ENCODE measurements at regions not wholly inside any gene's neighbourhood (a gene's known extent, or its start where the extent isn't known, plus 50 kb on each side); places are given as distances from the start of the nearest gene placed in this dataset.
"Not testable (repeated sequence)": the region's sequence is repeated elsewhere in the genome, so short reads cannot be mapped to it uniquely, and the experiment has no call there.

GRCh38 chrX:99248180-99248579, 1161.9 kb downstream of the PCDH19 start:
- intact Hi-C loops (cut with DNase I): no loop called here
- no peaks in the 10 kb centered on the region for H3K27me3 ChIP-seq
- H3K4me3 ChIP-seq: no peak overlapping the region
- H3K27ac ChIP-seq: no peak overlapping the region
- no peak for TF ChIP-seq POLR2A (IDR thresholded peaks at IDR 0.05)
- no peak for TF ChIP-seq EP300 (IDR thresholded peaks at IDR 0.05)
- no peak for TF ChIP-seq CTCF (IDR thresholded peaks at IDR 0.05)
- H3K4me1 ChIP-seq (ENCODE audit: insufficient read depth): no peaks in the 10 kb centered on the region
- no peaks in the 10 kb centered on the region for H3K36me3 ChIP-seq
- no peaks in the 10 kb centered on the region for H3K9me3 ChIP-seq
- DNase-seq: no peak

- WGBS, 3 donors: 60 to 77% (median 64%) methylated on average over 4 of the region's 4 CpGs
- no peak overlapping the region for H3K27ac ChIP-seq
- DNase-seq: no peak
- H3K36me3 ChIP-seq: no peaks in the 10 kb centered on the region
- H3K9me3 ChIP-seq: no peaks in the 10 kb centered on the region
- intact Hi-C loops (cut with DNase I): no loop called here
- H3K4me1 ChIP-seq (ENCODE audit: insufficient read depth): no peaks in the 10 kb centered on the region
- no peaks in the 10 kb centered on the region for H3K27me3 ChIP-seq
- no peak for TF ChIP-seq CTCF (IDR thresholded peaks at IDR 0.05)
- H3K4me3 ChIP-seq: no peak overlapping the region
Measured at GRCh38 chrX:99242001-99242400, 1168.1 kb downstream of the PCDH19 start.

GRCh38 chrX:99234384-99234783, 1175.7 kb downstream of the PCDH19 start:
- H3K36me3 ChIP-seq; H3K27ac ChIP-seq; H3K4me1 ChIP-seq (ENCODE audit: insufficient read depth); H3K4me3 ChIP-seq; H3K9me3 ChIP-seq; DNase-seq; H3K27me3 ChIP-seq; intact Hi-C loops (cut with DNase I): not testable (repeated sequence)
- WGBS, 3 donors: 78 to 87% (median 85%) methylated on average over 6 of the region's 6 CpGs

- H3K36me3 ChIP-seq: no peaks in the 10 kb centered on the region
- no peak for DNase-seq
- H3K4me3 ChIP-seq: no peak overlapping the region
- intact Hi-C loops (cut with DNase I): no loop called here
- WGBS, 3 donors: 9 to 10% (median 10%) methylated on average over 1 of the region's 1 CpG
- H3K9me3 ChIP-seq: no peaks in the 10 kb centered on the region
- no peak overlapping the region for H3K27ac ChIP-seq
- no peaks in the 10 kb centered on the region for H3K27me3 ChIP-seq
- no peaks in the 10 kb centered on the region for H3K4me1 ChIP-seq (ENCODE audit: insufficient read depth)
- TF ChIP-seq EP300 (IDR thresholded peaks at IDR 0.05) (no peak), POLR2A (IDR thresholded peaks at IDR 0.05) (no peak), CTCF (IDR thresholded peaks at IDR 0.05) (no peak)
Measured at GRCh38 chrX:99192421-99192820, 1217.7 kb downstream of the PCDH19 start.

GRCh38 chrX:99184153-99184552, 1225.9 kb downstream of the PCDH19 start:
- H3K9me3 ChIP-seq: no peaks in the 10 kb centered on the region
- 26 to 50% (median 36%) methylated on average over 1 of the region's 1 CpG for WGBS, 3 donors

More at GRCh38 chrX:99184153-99184552, 1225.9 kb downstream of the PCDH19 start:
- H3K27me3 ChIP-seq: no peaks in the 10 kb centered on the region
- no peak overlapping the region for H3K27ac ChIP-seq
- TF ChIP-seq CTCF (IDR thresholded peaks at IDR 0.05) (no peak), EP300 (IDR thresholded peaks at IDR 0.05) (no peak), POLR2A (IDR thresholded peaks at IDR 0.05) (no peak)
- intact Hi-C loops (cut with DNase I): no loop called here
- DNase-seq: no peak
- no peaks in the 10 kb centered on the region for H3K4me1 ChIP-seq (ENCODE audit: insufficient read depth)
- no peaks in the 10 kb centered on the region for H3K36me3 ChIP-seq
- H3K4me3 ChIP-seq: no peak overlapping the region
